HEK293 (cell line): ENCODE measurements at regions not wholly inside any gene's neighbourhood (a gene's known extent, or its start where the extent isn't known, plus 50 kb on each side); places are given as distances from the start of the nearest gene placed in this dataset.

ENCODE experiments used
- CTCF ChIA-PET: fragments of 350-600 bp; formaldehyde crosslinking; extraction: SDS; loops from one replicate; lab custom pipeline; 2021; ENCODE audit warnings: antibody characterized with exemption; lab: Yijun Ruan, JAX
- POLR2A ChIA-PET: fragments of 300-600 bp; formaldehyde crosslinking; extraction: SDS; loops from one replicate; lab custom pipeline; 2020; ENCODE audit warnings: antibody characterized with exemption, inconsistent platforms; lab: Yijun Ruan, JAX
- H3K27ac ChIP-seq: fragments of 200-500 bp; sonication (Bioruptor generic); 2 replicates; pipeline ENCODE4 v1.5.1; 2014; ENCODE audit warnings: low read depth, low read length, control low read depth, inconsistent platforms; ENCODE audit errors: extremely low read depth
- H3K36me3 ChIP-seq, 2 experiments: fragments of 200-500 bp in 1 of 2; sonication (Bioruptor generic) in 1 of 2; 1 replicate in 1 of 2; 2 replicates in 1 of 2; pipeline ENCODE4 v1.5.1; 2014 to 2017; ENCODE audit warnings: inconsistent platforms in 2 of 2, low read length in 2 of 2; ENCODE audit not compliant: control insufficient read depth in 2 of 2, insufficient read depth in 1 of 2
- H3K4me1 ChIP-seq: fragments of 200-500 bp; sonication (Bioruptor generic); 2 replicates; pipeline ENCODE4 v1.5.1; 2014; ENCODE audit warnings: mild to moderate bottlenecking, low read length, inconsistent platforms; ENCODE audit not compliant: control insufficient read depth, insufficient read depth
- H3K4me3 ChIP-seq: 2 replicates; pipeline ENCODE4 v1.5.1; 2011; ENCODE audit warnings: low read depth, mild to moderate bottlenecking, control low read depth, low read length, moderate library complexity
- H3K9me3 ChIP-seq: fragments of 200-500 bp; sonication (Bioruptor generic); 2 replicates; pipeline ENCODE4 v1.5.1; 2014; ENCODE audit warnings: low read depth, low read length, inconsistent platforms; ENCODE audit not compliant: control insufficient read depth, insufficient read depth
- AEBP2 ChIP-seq: fragments of 450-650 bp; formaldehyde crosslinking; IDR thresholded peaks from 2 replicates; pipeline ENCODE4 v1.5.1; 2016; ENCODE audit warnings: missing biosample characterization, missing genetic modification characterization, borderline replicate concordance
- HOXA7 ChIP-seq: sonication (generic); formaldehyde crosslinking; IDR thresholded peaks from 2 replicates; pipeline ENCODE4 v1.8.1; 2022; ENCODE audit warnings: missing genetic modification reagents, borderline replicate concordance
- IKZF3 ChIP-seq: fragments of 450-650 bp; IDR thresholded peaks from 2 replicates; pipeline ENCODE4 v1.5.0; 2018; ENCODE audit warnings: missing biosample characterization, mild to moderate bottlenecking, missing genetic modification characterization, moderate library complexity
- MEIS1 ChIP-seq: sonication (generic); formaldehyde crosslinking; IDR thresholded peaks from 2 replicates; pipeline ENCODE4 v1.8.1; 2022; ENCODE audit warnings: missing genetic modification reagents, mild to moderate bottlenecking, borderline replicate concordance
- PRDM6 ChIP-seq: fragments of 450-650 bp; formaldehyde crosslinking; IDR thresholded peaks from 2 replicates; pipeline ENCODE4 v1.5.1; 2017; ENCODE audit warnings: missing biosample characterization, missing genetic modification characterization
- ZBTB10 ChIP-seq: fragments of 450-650 bp; formaldehyde crosslinking; IDR thresholded peaks from 2 replicates; pipeline ENCODE4 v1.5.1; 2016; ENCODE audit warnings: missing biosample characterization, missing genetic modification characterization
- ZBTB11 ChIP-seq: fragments of 450-650 bp; formaldehyde crosslinking; conservative IDR thresholded peaks from 2 replicates; pipeline ENCODE4 v1.5.1; 2016; ENCODE audit warnings: low read depth, missing biosample characterization, missing genetic modification characterization
- ZBTB20 ChIP-seq: fragments of 450-650 bp; formaldehyde crosslinking; IDR thresholded peaks from 2 replicates; pipeline ENCODE4 v1.5.1; 2016; ENCODE audit warnings: missing biosample characterization, missing genetic modification characterization
- ZNF112 ChIP-seq: fragments of 450-650 bp; formaldehyde crosslinking; IDR thresholded peaks from 2 replicates; pipeline ENCODE4 v1.5.0; 2017; ENCODE audit warnings: missing biosample characterization, missing genetic modification characterization
- ZNF155 ChIP-seq: fragments of 450-650 bp; formaldehyde crosslinking; IDR thresholded peaks from 2 replicates; pipeline ENCODE4 v1.5.1; 2016; ENCODE audit warnings: missing biosample characterization, missing genetic modification characterization
- ZNF18 ChIP-seq: fragments of 450-650 bp; formaldehyde crosslinking; IDR thresholded peaks from 2 replicates; pipeline ENCODE4 v1.5.1; 2016; ENCODE audit warnings: missing biosample characterization, missing genetic modification characterization
- ZNF211 ChIP-seq: fragments of 450-650 bp; formaldehyde crosslinking; IDR thresholded peaks from 2 replicates; pipeline ENCODE4 v1.5.1; 2016; ENCODE audit warnings: low read depth, missing biosample characterization, missing genetic modification characterization
- ZNF24 ChIP-seq: fragments of 450-650 bp; formaldehyde crosslinking; IDR thresholded peaks from 2 replicates; pipeline ENCODE4 v1.5.1; 2016; ENCODE audit warnings: missing biosample characterization, missing genetic modification characterization
- ZNF266 ChIP-seq: fragments of 450-650 bp; formaldehyde crosslinking; IDR thresholded peaks from 2 replicates; pipeline ENCODE4 v1.5.1; 2016; ENCODE audit warnings: missing biosample characterization, missing genetic modification characterization, low read depth
- ZNF280D ChIP-seq: fragments of 450-650 bp; formaldehyde crosslinking; IDR thresholded peaks from 2 replicates; pipeline ENCODE4 v1.5.1; 2016; ENCODE audit warnings: missing biosample characterization, missing genetic modification characterization
- ZNF324 ChIP-seq: fragments of 450-650 bp; formaldehyde crosslinking; IDR thresholded peaks from 2 replicates; pipeline ENCODE4 v1.5.1; 2016; ENCODE audit warnings: missing biosample characterization, missing genetic modification characterization
- ZNF473 ChIP-seq: fragments of 450-650 bp; formaldehyde crosslinking; IDR thresholded peaks from 2 replicates; pipeline ENCODE4 v1.5.1; 2017; ENCODE audit warnings: missing biosample characterization, missing genetic modification characterization
- ZNF571 ChIP-seq: fragments of 450-650 bp; formaldehyde crosslinking; IDR thresholded peaks from 2 replicates; pipeline ENCODE4 v1.5.0; 2017; ENCODE audit warnings: missing biosample characterization, missing genetic modification characterization
- ZNF645 ChIP-seq: fragments of 450-650 bp; formaldehyde crosslinking; IDR thresholded peaks from 2 replicates; pipeline ENCODE4; 2016; ENCODE audit warnings: missing biosample characterization, missing genetic modification characterization
- ZNF707 ChIP-seq: fragments of 450-650 bp; formaldehyde crosslinking; IDR thresholded peaks from 2 replicates; pipeline ENCODE4 v1.5.1; 2016; ENCODE audit warnings: missing biosample characterization, missing genetic modification characterization

- Histone ChIP-seq H3K4me1 (no peaks in the 10 kb centered on the region), H3K4me3 (no peak overlapping the region), H3K36me3 (no peaks in the 10 kb centered on the region)
- CTCF ChIA-PET: interaction anchor here (0.7 kb wide), 1 partner anchor 54 kb away, joined by 3 read pairs; no protein-coding TSS in a partner anchor
- POLR2A ChIA-PET: no interaction called here
- TF ChIP-seq ZNF211 (tag by site-specific recombination) (no peak), ZNF571 (tag by site-specific recombination) (no peak), ZBTB11 (tag by site-specific recombination) (no peak), ZNF155 (tag by site-specific recombination) (no peak), ZBTB10 (no peak), ZNF280D (tag by site-specific recombination) (no peak), ZNF707 (tag by site-specific recombination) (no peak), ZNF112 (no peak), MEIS1 (no peak), ZNF324 (tag by site-specific recombination) (no peak), AEBP2 (no peak)
- TF ChIP-seq, all 188 proteins: peak for 0
- Histone ChIP-seq H3K9me3 (no peaks in the 10 kb centered on the region), H3K27ac (no peak overlapping the region)
Measured at GRCh38 chr3:30097022-30097650, 509.3 kb upstream of the TGFBR2 start.

- no peak overlapping the region for H3K27ac ChIP-seq
- no peaks in the 10 kb centered on the region for H3K4me1 ChIP-seq
- CTCF ChIA-PET: interaction anchor here (0.6 kb wide), 1 partner anchor 596 kb away, joined by 3 read pairs; no protein-coding TSS in a partner anchor
- H3K36me3 ChIP-seq: no peaks in the 10 kb centered on the region
- no peaks in the 10 kb centered on the region for H3K9me3 ChIP-seq
- H3K4me3 ChIP-seq: no peak overlapping the region
- POLR2A ChIA-PET: no interaction called here
- TF ChIP-seq ZNF473 (no peak), ZNF645 (tag by site-specific recombination) (no peak), PRDM6 (tag by site-specific recombination) (no peak), ZNF24 (no peak), ZNF266 (no peak), ZNF18 (no peak), ZBTB20 (no peak), HOXA7 (CRISPR knock-in tag) (no peak), IKZF3 (tag by site-specific recombination) (no peak)
Measured at GRCh38 chr3:30098243-30098642, 508.2 kb upstream of the TGFBR2 start.
